ENCODE measurements at regions not wholly inside any gene's neighbourhood (a gene's known extent, or its start where the extent isn't known, plus 50 kb on each side); places are given as distances from the start of the nearest gene placed in this dataset.

- no peak overlapping the region for H3K4me3 ChIP-seq
- intact Hi-C loops (cut with DNase I; ENCODE audit: low total_unique reads) (no loop called here), in situ Hi-C loops (cut with MboI; ENCODE audit: low sequenced_read_pairs in 4 of 4) (no loop called here)
Measured at GRCh38 chr17:51373489-51374152, 113.3 kb downstream of the UTP18 start.

GRCh38 chr17:51374209-51374608 lies 113.9 kb downstream of the UTP18 start:
- intact Hi-C loops (cut with DNase I; ENCODE audit: low total_unique reads) (no loop called here), in situ Hi-C loops (cut with MboI; ENCODE audit: low sequenced_read_pairs in 4 of 4) (no loop called here)
- Histone ChIP-seq H3K4me1 (no peaks in the 10 kb centered on the region), H3K27ac (no peak overlapping the region), H3K4me3 (no peak overlapping the region), H3K9me3 (no peaks in the 10 kb centered on the region), H3K27me3 (no peaks in the 10 kb centered on the region), H3K36me3 (no peaks in the 10 kb centered on the region)
- no peak for DNase-seq
- TF ChIP-seq CTCF (IDR thresholded peaks at IDR 0.05 in 4 of 5, conservative IDR thresholded peaks at IDR 0.05 in 1 of 5) (no peak), POLR2A (IDR thresholded peaks at IDR 0.05) (no peak)
- ATAC-seq: no peak

More at GRCh38 chr17:51373489-51374152, 113.3 kb downstream of the UTP18 start:
- Histone ChIP-seq H3K27me3 (no peaks in the 10 kb centered on the region), H3K27ac (no peak overlapping the region), H3K36me3 (no peaks in the 10 kb centered on the region), H3K9me3 (no peaks in the 10 kb centered on the region), H3K4me1 (no peaks in the 10 kb centered on the region)
- DNase-seq (no peak), ATAC-seq (no peak)
- TF ChIP-seq POLR2A (IDR thresholded peaks at IDR 0.05) (no peak), CTCF (IDR thresholded peaks at IDR 0.05 in 4 of 5, conservative IDR thresholded peaks at IDR 0.05 in 1 of 5) (no peak)

- no peaks in the 10 kb centered on the region for H3K4me1 ChIP-seq
- no peaks in the 10 kb centered on the region for H3K27me3 ChIP-seq
- ATAC-seq: no peak
- no peaks in the 10 kb centered on the region for H3K9me3 ChIP-seq
- in situ Hi-C loops (cut with MboI; ENCODE audit: low sequenced_read_pairs in 4 of 4) (loop anchor here in 1 of 4 donors (25.0 kb wide), 1 partner anchor 112 kb away; no protein-coding TSS in a partner anchor), intact Hi-C loops (cut with DNase I; ENCODE audit: low total_unique reads) (no loop called here)
- H3K27ac ChIP-seq: no peak overlapping the region
- no peak overlapping the region for H3K4me3 ChIP-seq
- no peaks in the 10 kb centered on the region for H3K36me3 ChIP-seq
- DNase-seq: no peak
- TF ChIP-seq POLR2A (IDR thresholded peaks at IDR 0.05) (no peak), CTCF (IDR thresholded peaks at IDR 0.05 in 4 of 5, conservative IDR thresholded peaks at IDR 0.05 in 1 of 5) (no peak)
Measured at GRCh38 chr17:51375771-51376170, 115.4 kb downstream of the UTP18 start.

- TF ChIP-seq CTCF (IDR thresholded peaks at IDR 0.05 in 4 of 5, conservative IDR thresholded peaks at IDR 0.05 in 1 of 5): no peak
- no peak for TF ChIP-seq POLR2A (IDR thresholded peaks at IDR 0.05)
- DNase-seq: no peak
- H3K36me3 ChIP-seq: no peaks in the 10 kb centered on the region
- H3K27me3 ChIP-seq: no peaks in the 10 kb centered on the region
- no peak overlapping the region for H3K27ac ChIP-seq
- no peak for ATAC-seq
- in situ Hi-C loops (cut with MboI; ENCODE audit: low sequenced_read_pairs in 4 of 4): loop anchor here in 1 of 4 donors (25.0 kb wide), 1 partner anchor 111 kb away; no protein-coding TSS in a partner anchor
- H3K9me3 ChIP-seq: no peaks in the 10 kb centered on the region
- intact Hi-C loops (cut with DNase I; ENCODE audit: low total_unique reads): no loop called here
- no peaks in the 10 kb centered on the region for H3K4me1 ChIP-seq
- no peak overlapping the region for H3K4me3 ChIP-seq
Measured at GRCh38 chr17:51376739-51377138, 116.4 kb downstream of the UTP18 start.
